ENCODE measurements at regions not wholly inside any gene's neighbourhood (a gene's known extent, or its start where the extent isn't known, plus 50 kb on each side); places are given as distances from the start of the nearest gene placed in this dataset.

DNA sequence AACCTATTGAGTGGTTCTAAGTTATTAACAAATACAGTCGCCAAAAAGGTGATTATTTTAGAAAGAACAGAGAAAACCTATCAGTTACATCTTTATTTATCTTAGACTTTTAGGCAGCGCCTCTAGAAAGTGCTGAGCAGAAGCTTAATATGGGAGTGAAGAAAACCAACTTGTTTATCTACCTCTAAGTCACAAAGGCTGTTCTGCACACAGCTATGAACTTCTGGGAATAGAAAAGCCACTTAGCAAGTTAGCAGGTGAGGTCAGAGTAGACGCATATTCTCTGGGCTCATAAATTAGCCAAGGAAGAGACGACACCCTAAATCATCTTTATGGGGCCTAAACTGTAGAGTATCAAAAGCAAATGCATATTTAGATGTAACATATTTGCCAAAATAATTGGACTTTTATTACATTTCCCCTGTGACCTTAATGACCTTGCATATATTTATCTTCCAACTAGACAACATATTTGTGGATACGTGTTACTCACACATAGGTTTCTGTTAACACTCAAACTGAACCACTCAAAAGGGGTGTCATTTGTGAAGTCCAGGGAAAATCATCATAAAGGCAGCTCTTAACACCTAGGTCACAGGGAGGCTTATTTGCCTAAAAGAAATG, 267.1 kb downstream of the ADGB start:
- TF ChIP-seq CTCF (IDR thresholded peaks at IDR 0.05; ENCODE audit: insufficient read depth, low read depth, low read length), result no peak
- TF ChIP-seq EZH2 (IDR thresholded peaks at IDR 0.05; ENCODE audit: insufficient read depth, low read length), result no peak
